HepG2 (cell line): ENCODE measurements at regions not wholly inside any gene's neighbourhood (a gene's known extent, or its start where the extent isn't known, plus 50 kb on each side); places are given as distances from the start of the nearest gene placed in this dataset.

Source experiments
- ATAC-seq: fragments of 200-7000 bp; cut with Tn5 transposase; 3 replicates; pipeline ENCODE4 v1.9.1; 2020; ENCODE audit warnings: mild to moderate bottlenecking, moderate library complexity
- BruUV-seq: library from RNA; stranded (reverse); fragments of 400-500 nt; replicated peaks from 2 replicates; lab custom pipeline; 2021; lab: Mats Ljungman, UMichigan
- CTCF ChIA-PET: fragments of 300-600 bp; formaldehyde crosslinking; extraction: SDS; loops from one replicate; lab custom pipeline; 2021; ENCODE audit warnings: low total read pairs, inconsistent platforms, low intra/inter-chr PET ratio; lab: Yijun Ruan, JAX
- POLR2A ChIA-PET: fragments of 350-600 bp; sonication (Branson Sonifier 250); formaldehyde crosslinking; loops from one replicate; lab custom pipeline; 2020; ENCODE audit warnings: antibody characterized with exemption, inconsistent platforms; lab: Yijun Ruan, JAX
- DNase-seq: peaks from one replicate; pipeline ENCODE4 v3.0.0-alpha.2; 2015; ENCODE audit warnings: low spot score
- FAIRE-seq: peaks from 3 replicates; lab custom pipeline; 2011; peaks lifted over from hg19 to GRCh38; lab: Jason Lieb, UNC
- H2AFZ ChIP-seq: one replicate; pipeline ENCODE4 v1.6.1; 2011; ENCODE audit warnings: low read length, inconsistent platforms
- H3K27ac ChIP-seq: fragments of 300-600 bp; 3 replicates; pipeline ENCODE4 v1.8.0; 2011; ENCODE audit warnings: mixed run types, mild to moderate bottlenecking, mixed read lengths, low read length, inconsistent platforms; ENCODE audit not compliant: insufficient read depth; ENCODE audit errors: extremely low read length
- H3K27me3 ChIP-seq, 2 experiments: fragments of 200-600 bp in 1 of 2; 2 replicates in 1 of 2; 3 replicates in 1 of 2; pipeline versions ENCODE4 v1.6.0 to v1.8.0; 2011; ENCODE audit warnings: low read length in 2 of 2, mild to moderate bottlenecking in 2 of 2, moderate library complexity in 2 of 2, inconsistent platforms in 1 of 2; ENCODE audit not compliant: insufficient read depth in 2 of 2, control insufficient read depth in 1 of 2
- H3K36me3 ChIP-seq, 2 experiments: fragments of 200-600 bp in 1 of 2; replicated peaks in 1 of 2; 2 replicates in 1 of 2; 3 replicates in 1 of 2; pipeline versions ENCODE4 v1.5.1 to v1.8.0; 2011; ENCODE audit warnings: low read length in 2 of 2, inconsistent platforms in 1 of 2; ENCODE audit not compliant: insufficient read depth in 2 of 2, control insufficient read depth in 1 of 2
- H3K4me1 ChIP-seq: 2 replicates; pipeline ENCODE4 v1.5.1; 2012; ENCODE audit warnings: low read length, inconsistent platforms; ENCODE audit not compliant: insufficient read depth
- H3K4me2 ChIP-seq: 2 replicates; pipeline ENCODE4 v1.6.0; 2011; ENCODE audit warnings: low read depth, low read length, inconsistent platforms
- H3K4me3 ChIP-seq, 3 experiments: fragments of 200-600 bp in 1 of 3; sonication (generic), shearing (Covaris generic) in 1 of 3; replicated peaks in 1 of 3; 2 replicates each; pipeline ENCODE4 v1.5.1; 2011 to 2016; ENCODE audit warnings: low read length in 3 of 3, inconsistent platforms in 2 of 3, low read depth in 2 of 3, mild to moderate bottlenecking in 2 of 3, control low read depth in 1 of 3, mixed read lengths in 1 of 3; ENCODE audit not compliant: insufficient read depth in 1 of 3
- H3K79me2 ChIP-seq: one replicate; pipeline ENCODE4 v1.6.1; 2011; ENCODE audit warnings: low read length, inconsistent platforms; ENCODE audit not compliant: insufficient read depth
- H3K9ac ChIP-seq: 2 replicates; pipeline ENCODE4 v1.6.0; 2011; ENCODE audit warnings: mild to moderate bottlenecking, low read depth, low read length, inconsistent platforms; ENCODE audit not compliant: insufficient read depth
- H3K9me3 ChIP-seq: 2 replicates; pipeline ENCODE4 v1.5.1; 2012; ENCODE audit warnings: mild to moderate bottlenecking, low read length
- H4K20me1 ChIP-seq: 2 replicates; pipeline ENCODE4 v1.6.0; 2011; ENCODE audit warnings: inconsistent platforms, mild to moderate bottlenecking, low read length, moderate library complexity; ENCODE audit not compliant: insufficient read depth
- IKZF5 ChIP-seq: IDR thresholded peaks from 2 replicates; pipeline ENCODE4 v1.6.1; 2018; ENCODE audit warnings: missing genetic modification reagents, mild to moderate bottlenecking, missing compliant biosample characterization
- KAT8 ChIP-seq: IDR thresholded peaks from 2 replicates; pipeline ENCODE4 v1.6.1; 2016; ENCODE audit warnings: missing genetic modification reagents, missing compliant biosample characterization
- KIAA2018 ChIP-seq: sonication (generic); formaldehyde crosslinking; IDR thresholded peaks from 2 replicates; pipeline ENCODE4 v1.5.0; 2020; ENCODE audit warnings: mild to moderate bottlenecking, missing genetic modification reagents, borderline replicate concordance
- MZF1 ChIP-seq: sonication (generic); formaldehyde crosslinking; IDR thresholded peaks from 2 replicates; pipeline ENCODE4 v1.8.1; 2023; ENCODE audit warnings: mild to moderate bottlenecking, missing genetic modification reagents, borderline replicate concordance
- PCBP2 ChIP-seq: fragments of 200-400 bp; formaldehyde crosslinking; optimal IDR thresholded peaks from 2 replicates; pipeline ENCODE3; 2018; ENCODE audit warnings: low read length, low read depth; ENCODE audit not compliant: poor library complexity, severe bottlenecking
- PREB ChIP-seq: sonication (generic); formaldehyde crosslinking; IDR thresholded peaks from 2 replicates; pipeline ENCODE4 v1.4.0; 2020; ENCODE audit warnings: missing genetic modification reagents
- TIGD3 ChIP-seq: sonication (generic); formaldehyde crosslinking; IDR thresholded peaks from 2 replicates; pipeline ENCODE4 v1.5.1; 2020; ENCODE audit warnings: mild to moderate bottlenecking, missing genetic modification reagents, borderline replicate concordance
- ZFX ChIP-seq: sonication (generic); formaldehyde crosslinking; IDR thresholded peaks from 2 replicates; pipeline ENCODE4 v1.4.0; 2020; ENCODE audit warnings: mild to moderate bottlenecking, low read depth, missing genetic modification reagents, moderate library complexity
- ZNF263 ChIP-seq: sonication (generic); formaldehyde crosslinking; IDR thresholded peaks from 2 replicates; pipeline ENCODE4 v1.4.0; 2020; ENCODE audit warnings: missing genetic modification reagents
- ZNF496 ChIP-seq: sonication (generic); formaldehyde crosslinking; IDR thresholded peaks from 2 replicates; pipeline ENCODE4 v1.8.1; 2023; ENCODE audit warnings: mild to moderate bottlenecking, moderate library complexity, missing genetic modification reagents; ENCODE audit not compliant: insufficient replicate concordance
- WGBS: methylation state at CpG from one replicate; pipeline ENCODE4 v1.1.6; 2017; ENCODE audit warnings: low lambda C conversion rate; 5-methylcytosine and 5-hydroxymethylcytosine counted together
- in situ Hi-C: cut with HindIII; loops from 2 replicates; pipeline ENCODE4 v1.10.0; 2017; ENCODE audit warnings: low pct_unique_long_range_greater_than_20kb; ENCODE audit not compliant: extremely low pct_ligation_motif_present
- intact Hi-C: fragments of 100-400 bp; cut with micrococcal nuclease; formaldehyde crosslinking; loops from one replicate; pipeline ENCODE4 v1.10.0; 2022; ENCODE audit not compliant: unreplicated experiment

DNA sequence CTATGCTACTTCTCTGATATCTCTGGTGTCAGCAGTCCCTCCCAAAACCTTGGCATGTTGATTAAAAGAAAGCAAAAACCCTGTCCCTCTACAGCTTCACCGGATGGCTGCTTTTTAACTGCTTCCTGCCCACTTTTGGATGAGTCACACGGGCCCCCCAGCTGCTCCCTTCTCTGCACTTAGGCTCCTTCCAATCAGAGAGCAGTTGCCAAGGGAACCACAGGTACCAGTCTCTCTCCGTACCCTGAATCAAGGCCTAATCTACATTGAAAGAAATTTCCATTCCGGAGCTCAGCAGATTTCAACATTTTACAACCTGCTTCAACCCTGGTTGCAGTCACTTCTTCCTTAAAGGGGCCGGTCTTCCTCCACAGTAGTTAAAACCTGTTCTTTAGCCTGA lies 70.6 kb upstream of the GJB5 start:
- ATAC-seq (no peak), FAIRE-seq (no peak), DNase-seq (no peak)
- Histone ChIP-seq H4K20me1 (no peaks in the 10 kb centered on the region), H3K79me2 (no peaks in the 10 kb centered on the region), H2AFZ (no peak overlapping the region), H3K27ac (no peak overlapping the region), H3K27me3 (0 out of 5 replicates have a peak, but pooled peaks cover 0 to 1% of the 10 kb centered on the region in 2 experiments), H3K9ac (no peak overlapping the region), H3K4me2 (no peak overlapping the region), H3K9me3 (peaks cover 17% of the 10 kb centered on the region), H3K4me3 (no peak overlapping the region), H3K36me3 (no peaks in the 10 kb centered on the region), H3K4me1 (peaks cover 14% of the 10 kb centered on the region)
- WGBS, result 18% methylated on average over 5 of the region's 5 CpGs
- no peak for TF ChIP-seq PREB
- TF ChIP-seq ZNF263 (CRISPR knock-in tag), result no peak
- TF ChIP-seq MZF1, result no peak
- TF ChIP-seq TIGD3, result no peak
- no peak for TF ChIP-seq ZNF496 (CRISPR knock-in tag)
- TF ChIP-seq KAT8 (CRISPR knock-in tag), result no peak
- TF ChIP-seq KIAA2018 (CRISPR knock-in tag), result no peak
- TF ChIP-seq IKZF5 (CRISPR knock-in tag), result no peak
- TF ChIP-seq ZFX, result no peak
- TF ChIP-seq PCBP2, result no peak
- in situ Hi-C loops (no loop called here), intact Hi-C loops (loop anchor here (5.0 kb wide), 2 partner anchors 137 to 572 kb away; no protein-coding TSS in a partner anchor)
- POLR2A ChIA-PET, result no interaction called here
- CTCF ChIA-PET, result no interaction called here
- BruUV-seq, result no TSS peak
